ENCODE measurements at regions not wholly inside any gene's neighbourhood (a gene's known extent, or its start where the extent isn't known, plus 50 kb on each side); places are given as distances from the start of the nearest gene placed in this dataset.

DNA sequence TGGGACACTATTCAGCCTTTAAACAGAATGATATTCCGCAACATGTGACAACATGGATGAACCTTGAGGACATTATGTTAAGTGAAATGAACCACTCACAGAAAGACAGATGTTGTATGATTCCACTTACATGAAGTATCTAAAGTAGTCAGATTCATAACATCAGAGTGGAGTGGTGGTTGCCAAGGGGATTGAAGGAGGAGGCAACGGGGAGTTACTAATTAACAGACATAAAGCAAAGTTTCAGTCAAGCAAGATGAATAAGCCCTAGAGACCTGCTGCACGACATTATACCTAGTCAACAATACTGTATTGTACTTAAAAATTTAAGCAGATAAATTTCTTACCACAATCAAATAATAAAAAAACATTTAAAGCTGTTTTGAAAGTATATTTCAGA lies 105.0 kb upstream of the NR0B1 start:
- no peak for DNase-seq

DNA sequence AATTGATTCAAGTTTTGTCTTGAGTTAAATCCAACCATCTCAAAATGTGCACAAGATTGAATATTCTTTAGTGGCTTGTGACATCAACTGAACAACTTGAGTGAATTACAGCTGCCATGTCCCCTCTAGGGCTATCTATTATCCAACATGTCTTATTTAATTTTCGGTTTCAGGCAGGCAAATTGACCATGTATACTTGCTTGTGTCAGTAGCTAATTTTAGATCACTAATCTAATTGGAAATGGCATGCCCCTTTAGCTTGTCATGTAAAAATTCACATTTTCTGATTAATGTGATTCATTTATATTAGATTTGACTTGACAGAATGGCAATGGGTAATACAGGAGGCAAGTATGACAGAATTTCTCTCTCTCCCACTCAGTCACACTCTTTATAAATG lies 93.2 kb upstream of the NR0B1 start:
- no peak for DNase-seq

DNA sequence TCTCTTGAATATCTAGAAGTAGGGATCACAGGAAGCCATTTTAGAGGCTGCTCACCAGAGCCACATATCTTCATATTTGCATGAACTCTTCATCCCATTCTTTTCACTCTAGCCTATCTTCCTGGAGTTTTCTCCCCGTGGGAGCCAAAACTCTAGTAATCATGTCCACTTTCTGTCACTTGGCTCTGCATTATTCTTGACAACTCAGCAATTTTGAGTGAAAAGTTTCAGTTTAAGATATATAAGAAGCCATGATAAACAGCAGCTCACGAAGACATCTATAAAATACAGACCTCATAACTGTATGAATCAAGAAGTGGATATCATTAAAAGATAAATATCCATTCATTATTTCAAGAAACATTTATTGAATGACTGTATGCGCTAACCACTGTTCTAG lies 79.1 kb upstream of the NR0B1 start:
- no peak for DNase-seq

DNA sequence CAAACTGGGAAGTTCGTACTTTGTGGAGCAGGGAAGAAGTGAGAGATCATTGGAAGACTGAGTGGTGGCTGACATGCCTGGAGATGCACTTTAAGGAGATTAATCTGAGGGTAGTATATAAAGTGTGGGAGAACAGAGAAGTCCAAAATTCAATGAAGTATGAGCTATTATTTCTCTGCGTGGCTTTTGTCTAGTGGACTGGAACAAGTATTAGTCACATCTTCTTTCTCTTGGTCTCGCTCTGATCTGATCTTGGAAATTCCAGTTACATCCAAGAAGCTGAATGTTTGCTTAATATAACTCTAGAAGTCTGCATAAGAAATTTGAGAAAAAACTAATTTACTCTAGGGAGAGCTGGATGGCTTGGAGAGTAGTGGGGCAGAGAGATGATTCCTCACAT lies 64.8 kb upstream of the NR0B1 start:
- no peak for DNase-seq

DNA sequence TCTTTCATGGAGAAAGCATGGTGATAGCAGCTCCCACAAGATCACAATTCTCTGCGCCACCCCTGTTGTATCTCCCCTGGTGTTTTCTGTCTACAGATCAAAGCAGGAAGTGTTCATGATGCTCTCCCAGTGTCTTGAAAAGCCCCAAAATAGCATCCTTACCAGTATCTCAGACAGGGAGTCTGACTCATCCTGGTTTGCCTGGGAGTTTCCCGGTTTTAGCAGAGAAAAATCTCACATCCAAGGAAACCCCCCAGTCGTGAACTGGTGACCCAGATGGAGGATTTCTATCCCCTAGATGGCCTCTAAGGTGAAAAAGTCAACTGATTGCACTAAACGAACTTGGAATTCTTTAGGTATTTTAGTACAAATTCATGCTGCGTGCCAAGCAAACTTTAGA lies 64.3 kb upstream of the NR0B1 start:
- no peak for DNase-seq

DNA sequence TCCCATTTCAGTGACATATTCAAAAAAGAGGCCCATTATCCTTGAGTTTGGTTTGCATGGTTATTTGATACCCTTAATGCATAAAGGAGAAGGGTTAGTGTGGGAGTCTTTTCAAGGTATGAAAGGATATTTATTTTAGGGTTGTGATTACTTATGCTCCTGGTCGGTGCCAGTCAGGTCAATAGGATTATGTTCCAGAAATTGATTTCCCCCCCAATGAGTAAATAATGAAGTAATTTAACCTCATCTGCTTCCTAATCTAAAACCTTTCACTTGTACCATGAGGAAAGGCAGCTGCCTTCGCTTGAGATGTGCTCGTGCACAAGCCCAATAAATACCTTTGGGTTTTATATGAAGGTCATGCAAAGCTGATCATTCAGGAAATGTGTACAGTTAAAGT lies 55.0 kb upstream of the NR0B1 start:
- peak; percentile 13 for DNase-seq
